OCI-LY3 (cell line): ENCODE measurements at regions not wholly inside any gene's neighbourhood (a gene's known extent, or its start where the extent isn't known, plus 50 kb on each side); places are given as distances from the start of the nearest gene placed in this dataset.

Source experiments
- EZH2phosphoT487 ChIP-seq: fragments of 200-600 bp; shearing (Covaris generic); IDR thresholded peaks from 2 replicates; pipeline ENCODE4 v1.6.1; 2018; ENCODE audit warnings: antibody characterized with exemption, mixed run types, low read depth
- TF ChIP-seq, protein P1 (sequence below): fragments of 200-600, 300-600 bp; sonication (generic); IDR thresholded peaks from 2 replicates; pipeline ENCODE4 v1.5.1; 2014; ENCODE audit warnings: antibody characterized with exemption, low read length, low read depth

DNA sequence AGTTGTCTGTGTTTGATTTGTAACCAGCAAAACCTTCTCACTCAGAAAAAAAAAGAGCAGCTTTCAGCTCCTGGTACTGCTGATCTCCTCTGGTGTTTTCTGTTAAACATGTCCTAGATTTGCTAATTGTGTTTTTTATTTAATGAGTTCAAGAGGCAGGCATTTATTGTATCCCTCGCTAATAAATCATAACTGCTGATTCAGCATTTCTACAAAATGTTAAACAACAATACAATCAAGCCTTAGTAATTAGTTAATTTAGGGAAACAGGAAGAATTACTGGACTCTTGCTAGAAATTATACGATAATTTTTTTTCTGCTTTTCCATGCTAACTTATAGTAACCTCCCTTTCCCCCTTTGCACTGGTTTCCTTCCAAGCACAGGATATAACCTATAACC is 66.8 kb upstream of the NRP1 start:
- TF ChIP-seq, protein P1, sequence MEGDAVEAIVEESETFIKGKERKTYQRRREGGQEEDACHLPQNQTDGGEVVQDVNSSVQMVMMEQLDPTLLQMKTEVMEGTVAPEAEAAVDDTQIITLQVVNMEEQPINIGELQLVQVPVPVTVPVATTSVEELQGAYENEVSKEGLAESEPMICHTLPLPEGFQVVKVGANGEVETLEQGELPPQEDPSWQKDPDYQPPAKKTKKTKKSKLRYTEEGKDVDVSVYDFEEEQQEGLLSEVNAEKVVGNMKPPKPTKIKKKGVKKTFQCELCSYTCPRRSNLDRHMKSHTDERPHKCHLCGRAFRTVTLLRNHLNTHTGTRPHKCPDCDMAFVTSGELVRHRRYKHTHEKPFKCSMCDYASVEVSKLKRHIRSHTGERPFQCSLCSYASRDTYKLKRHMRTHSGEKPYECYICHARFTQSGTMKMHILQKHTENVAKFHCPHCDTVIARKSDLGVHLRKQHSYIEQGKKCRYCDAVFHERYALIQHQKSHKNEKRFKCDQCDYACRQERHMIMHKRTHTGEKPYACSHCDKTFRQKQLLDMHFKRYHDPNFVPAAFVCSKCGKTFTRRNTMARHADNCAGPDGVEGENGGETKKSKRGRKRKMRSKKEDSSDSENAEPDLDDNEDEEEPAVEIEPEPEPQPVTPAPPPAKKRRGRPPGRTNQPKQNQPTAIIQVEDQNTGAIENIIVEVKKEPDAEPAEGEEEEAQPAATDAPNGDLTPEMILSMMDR: no peak
- no peak for TF ChIP-seq EZH2phosphoT487
